ENCODE measurements at regions not wholly inside any gene's neighbourhood (a gene's known extent, or its start where the extent isn't known, plus 50 kb on each side); places are given as distances from the start of the nearest gene placed in this dataset.

- TF ChIP-seq CTCF (IDR thresholded peaks at IDR 0.05; ENCODE audit: extremely low read depth in 1 of 2, insufficient read depth in 1 of 2, low read depth in 1 of 2, low read length in 2 of 2) (no peak), MYC (IDR thresholded peaks at IDR 0.05; ENCODE audit: low read depth, low read length) (no peak)
These were observed 65.4 kb downstream of the GPR6 start for GRCh38 chr6:110043366-110043994.

Data from endothelial cell of umbilical vein (primary cell).